A549 (cell line): ENCODE measurements at regions not wholly inside any gene's neighbourhood (a gene's known extent, or its start where the extent isn't known, plus 50 kb on each side); places are given as distances from the start of the nearest gene placed in this dataset.

ENCODE experiments used
- ATAC-seq, 2 experiments: fragments of 200-7000 bp in 1 of 2; fragments of >200 bp in 1 of 2; cut with Nextera tagmentation in 1 of 2; cut with Tn5 transposase in 1 of 2; 3 replicates each; pipeline versions ENCODE4 v1.8.0 to v1.9.1; 2018 to 2020; ENCODE audit warnings: mild to moderate bottlenecking in 1 of 2, moderate library complexity in 1 of 2
- CTCF ChIA-PET: fragments of 300-600 bp; sonication (Branson Sonifier 250); formaldehyde crosslinking; extraction: SDS; loops from one replicate; lab custom pipeline; 2021; ENCODE audit warnings: antibody characterized with exemption, inconsistent platforms; lab: Yijun Ruan, JAX
- POLR2A ChIA-PET: fragments of 350-600 bp; formaldehyde crosslinking; extraction: SDS; loops from one replicate; lab custom pipeline; 2021; ENCODE audit warnings: antibody characterized with exemption, inconsistent platforms; lab: Yijun Ruan, JAX
- DNase-seq, 2 experiments: peaks; one replicate each; pipeline versions ENCODE4 v3.0.0 to v3.0.0-alpha.2; 2011 to 2016; ENCODE audit warnings: low read depth in 1 of 2, low spot score in 1 of 2
- FAIRE-seq: peaks from 2 replicates; lab custom pipeline; 2011; peaks lifted over from hg19 to GRCh38; lab: Jason Lieb, UNC
- H3K27ac ChIP-seq, 2 experiments: fragments of >200 bp; sonication (Bioruptor Twin); formaldehyde crosslinking; 3 replicates each; pipeline ENCODE4 v1.5.1; 2016 to 2017
- H3K4me1 ChIP-seq: fragments of >200 bp; sonication (Bioruptor Twin); formaldehyde crosslinking; 3 replicates; pipeline ENCODE4 v1.6.1; 2016
- H3K4me2 ChIP-seq: fragments of >200 bp; sonication (Bioruptor Twin); formaldehyde crosslinking; 3 replicates; pipeline ENCODE4 v1.6.1; 2016
- H3K4me3 ChIP-seq: fragments of >200 bp; sonication (Bioruptor Twin); formaldehyde crosslinking; 3 replicates; pipeline ENCODE4 v1.5.1; 2016
- H3K9me3 ChIP-seq: fragments of >200 bp; sonication (Bioruptor Twin); formaldehyde crosslinking; 3 replicates; pipeline ENCODE4 v1.6.1; 2016
- CBX2 ChIP-seq: fragments of 200-600 bp; sonication (generic); IDR thresholded peaks from 2 replicates; pipeline ENCODE4 v1.6.1; 2016; ENCODE audit warnings: low read depth, mild to moderate bottlenecking, borderline replicate concordance
- CBX8 ChIP-seq: fragments of 200-600 bp; sonication (generic); IDR thresholded peaks from 2 replicates; pipeline ENCODE4 v1.6.1; 2016
- CEBPB ChIP-seq, 2 experiments: fragments of >200 bp in 1 of 2; sonication (Bioruptor Twin) in 1 of 2; formaldehyde crosslinking in 1 of 2; IDR thresholded peaks; 2 replicates each; pipeline ENCODE4 v1.6.1; 2012 to 2016
- EHF ChIP-seq: fragments of 250-450 bp; sonication (Bioruptor Pico); IDR thresholded peaks from 2 replicates; pipeline ENCODE4 v1.5.0; 2020; ENCODE audit warnings: mild to moderate bottlenecking
- ESRRA ChIP-seq: fragments of 150-350 bp; IDR thresholded peaks from 2 replicates; pipeline ENCODE4 v1.6.1; 2014; ENCODE audit warnings: mild to moderate bottlenecking, low read length, borderline replicate concordance
- FOSL2 ChIP-seq, 2 experiments: fragments of 450-650 bp in 1 of 2; fragments of >200 bp in 1 of 2; sonication (Bioruptor Twin) in 1 of 2; formaldehyde crosslinking; IDR thresholded peaks; 2 replicates each; pipeline versions ENCODE4 v1.5.0 to v1.6.1; 2016 to 2020; ENCODE audit warnings: mild to moderate bottlenecking in 1 of 2, moderate library complexity in 1 of 2
- HDAC2 ChIP-seq: fragments of 200-600 bp; sonication (generic); IDR thresholded peaks from 2 replicates; pipeline ENCODE4 v1.6.1; 2016
- HOXB13 ChIP-seq: fragments of 250-450 bp; sonication (Bioruptor Pico); IDR thresholded peaks from 2 replicates; pipeline ENCODE4 v1.5.0; 2020; ENCODE audit warnings: low read depth, mild to moderate bottlenecking, moderate library complexity
- KDM1A ChIP-seq: fragments of 200-600 bp; sonication (generic); IDR thresholded peaks from 2 replicates; pipeline ENCODE4 v1.6.1; 2016; ENCODE audit warnings: low read depth, mild to moderate bottlenecking
- PHF8 ChIP-seq: fragments of 200-600 bp; sonication (generic); IDR thresholded peaks from 2 replicates; pipeline ENCODE4 v1.6.1; 2016; ENCODE audit warnings: low read depth, mild to moderate bottlenecking, antibody characterized with exemption, moderate library complexity, borderline replicate concordance
- POLR2AphosphoS2 ChIP-seq: conservative IDR thresholded peaks from 2 replicates; pipeline ENCODE4 v1.6.1; 2012; ENCODE audit warnings: low read length, improper control_type of control experiment, inconsistent platforms
- RCOR1 ChIP-seq: fragments of 150-350 bp; IDR thresholded peaks from 2 replicates; pipeline ENCODE4 v1.6.1; 2014; ENCODE audit warnings: antibody characterized with exemption, low read length, low read depth
- RNF2 ChIP-seq: fragments of 200-600 bp; sonication (generic); IDR thresholded peaks from 2 replicates; pipeline ENCODE4 v1.6.1; 2016; ENCODE audit warnings: low read depth, mild to moderate bottlenecking, antibody characterized with exemption, moderate library complexity, borderline replicate concordance
- SMC3 ChIP-seq: fragments of >200 bp; sonication (Bioruptor Twin); formaldehyde crosslinking; IDR thresholded peaks from 3 replicates; pipeline ENCODE4 v1.6.1; 2018; ENCODE audit warnings: inconsistent platforms
- SREBF2 ChIP-seq: fragments of 450-650 bp; IDR thresholded peaks from 2 replicates; pipeline ENCODE4 v1.6.1; 2014; ENCODE audit warnings: mild to moderate bottlenecking, moderate library complexity
- ZNF302 ChIP-seq: fragments of 250-450 bp; sonication (Bioruptor Pico); IDR thresholded peaks from 2 replicates; pipeline ENCODE4 v1.9.0; 2021; ENCODE audit warnings: inconsistent platforms, mild to moderate bottlenecking, moderate library complexity
- ZSCAN20 ChIP-seq: fragments of 250-450 bp; sonication (Bioruptor Pico); IDR thresholded peaks from 2 replicates; pipeline ENCODE4 v1.8.0; 2022; ENCODE audit warnings: mild to moderate bottlenecking, moderate library complexity
- WGBS: methylation state at CpG from one replicate; pipeline ENCODE4 v1.1.6; 2017; ENCODE audit errors: missing lambda C conversion rate; 5-methylcytosine and 5-hydroxymethylcytosine counted together
- TF ChIP-seq, protein P1 (sequence below): fragments of 150-350 bp; IDR thresholded peaks from 2 replicates; pipeline ENCODE4 v1.6.1; 2014; ENCODE audit warnings: low read depth, mild to moderate bottlenecking, low read length
- TF ChIP-seq, protein P2 (sequence below): IDR thresholded peaks from 2 replicates; pipeline ENCODE4 v1.6.1; 2012
- TF ChIP-seq, protein P3 (sequence below): fragments of 250-450 bp; sonication (Bioruptor Pico); IDR thresholded peaks from 2 replicates; pipeline ENCODE4 v1.5.0; 2020; ENCODE audit warnings: low read depth, mild to moderate bottlenecking, moderate library complexity
- TF ChIP-seq, protein P4 (sequence below): fragments of 450-650 bp; IDR thresholded peaks from 2 replicates; pipeline ENCODE4 v1.6.1; 2014; ENCODE audit warnings: antibody characterized with exemption

DNA sequence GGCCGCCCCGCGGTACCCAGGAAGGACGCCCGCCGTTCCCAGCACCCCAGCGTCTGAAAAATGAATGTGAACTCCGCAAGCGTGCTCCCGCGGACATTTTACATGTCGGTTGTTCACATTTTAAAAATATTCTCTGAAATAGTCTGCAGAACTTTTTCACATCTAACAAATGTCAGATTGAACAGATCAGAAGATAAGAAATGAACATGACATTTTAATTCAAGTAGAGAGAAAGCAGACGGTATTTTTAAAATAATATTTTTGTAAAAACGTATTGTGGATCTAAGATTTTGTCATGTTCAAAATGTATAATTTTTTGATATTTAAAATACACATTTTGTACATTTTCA, 101.8 kb upstream of the DIO3 start:
- H3K9me3 ChIP-seq, result no peaks in the 10 kb centered on the region
- H3K4me2 ChIP-seq, result no peak overlapping the region
- TF ChIP-seq KDM1A, result no peak
- TF ChIP-seq, protein P1, sequence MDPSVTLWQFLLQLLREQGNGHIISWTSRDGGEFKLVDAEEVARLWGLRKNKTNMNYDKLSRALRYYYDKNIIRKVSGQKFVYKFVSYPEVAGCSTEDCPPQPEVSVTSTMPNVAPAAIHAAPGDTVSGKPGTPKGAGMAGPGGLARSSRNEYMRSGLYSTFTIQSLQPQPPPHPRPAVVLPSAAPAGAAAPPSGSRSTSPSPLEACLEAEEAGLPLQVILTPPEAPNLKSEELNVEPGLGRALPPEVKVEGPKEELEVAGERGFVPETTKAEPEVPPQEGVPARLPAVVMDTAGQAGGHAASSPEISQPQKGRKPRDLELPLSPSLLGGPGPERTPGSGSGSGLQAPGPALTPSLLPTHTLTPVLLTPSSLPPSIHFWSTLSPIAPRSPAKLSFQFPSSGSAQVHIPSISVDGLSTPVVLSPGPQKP, result no peak
- peaks cover 22% of the 10 kb centered on the region for H3K4me1 ChIP-seq
- POLR2A ChIA-PET, result no interaction called here
- CTCF ChIA-PET, result no interaction called here
- ATAC-seq (no peak), DNase-seq (no peak), FAIRE-seq (no peak)
- no peak overlapping the region for H3K4me3 ChIP-seq
- 95% methylated on average over 14 of the region's 14 CpGs for WGBS
- peak overlapping the region in 1 of 2 experiments; percentile 7; a peak in 1 of 6 replicates for H3K27ac ChIP-seq

DNA sequence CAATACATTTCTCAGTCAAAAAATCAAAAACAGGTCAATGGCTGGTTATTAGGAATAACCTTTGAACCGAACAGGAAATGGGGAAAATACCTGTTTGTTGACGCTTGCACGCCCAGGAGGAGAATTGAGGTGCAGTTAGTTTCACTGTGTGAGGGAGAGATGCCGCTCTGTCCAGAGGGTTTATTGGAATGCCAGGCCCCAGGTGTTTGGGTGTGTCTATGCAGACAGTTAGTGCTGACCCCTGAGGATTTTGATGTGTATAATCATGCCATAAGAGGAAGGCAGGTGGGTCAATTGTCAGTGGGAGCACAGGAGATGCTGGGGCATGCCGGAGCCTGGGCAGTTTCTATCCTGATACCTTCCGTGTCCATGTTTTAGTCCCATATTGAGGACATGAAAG, 100.8 kb upstream of the DIO3 start:
- no peak for FAIRE-seq
- no peak for DNase-seq
- no peak for ATAC-seq
- TF ChIP-seq HDAC2 (no peak), CBX2 (no peak), ZSCAN20 (CRISPR knock-in tag) (no peak), ESRRA (no peak), SREBF2 (no peak), ZNF302 (CRISPR knock-in tag) (no peak), FOSL2 (IDR thresholded peaks at IDR 0.05) (no peak), FOSL2 (CRISPR knock-in tag; IDR thresholded peaks at IDR 0.05) (no peak), CEBPB (IDR thresholded peaks at IDR 0.05) (no peak), PHF8 (no peak), HOXB13 (no peak), POLR2AphosphoS2 (no peak), RCOR1 (no peak), EHF (CRISPR knock-in tag) (no peak), CBX8 (no peak), RNF2 (no peak), SMC3 (no peak)
- TF ChIP-seq, protein P2, sequence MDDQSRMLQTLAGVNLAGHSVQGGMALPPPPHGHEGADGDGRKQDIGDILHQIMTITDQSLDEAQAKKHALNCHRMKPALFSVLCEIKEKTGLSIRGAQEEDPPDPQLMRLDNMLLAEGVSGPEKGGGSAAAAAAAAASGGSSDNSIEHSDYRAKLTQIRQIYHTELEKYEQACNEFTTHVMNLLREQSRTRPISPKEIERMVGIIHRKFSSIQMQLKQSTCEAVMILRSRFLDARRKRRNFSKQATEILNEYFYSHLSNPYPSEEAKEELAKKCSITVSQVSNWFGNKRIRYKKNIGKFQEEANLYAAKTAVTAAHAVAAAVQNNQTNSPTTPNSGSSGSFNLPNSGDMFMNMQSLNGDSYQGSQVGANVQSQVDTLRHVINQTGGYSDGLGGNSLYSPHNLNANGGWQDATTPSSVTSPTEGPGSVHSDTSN, result no peak
- TF ChIP-seq, protein P3, sequence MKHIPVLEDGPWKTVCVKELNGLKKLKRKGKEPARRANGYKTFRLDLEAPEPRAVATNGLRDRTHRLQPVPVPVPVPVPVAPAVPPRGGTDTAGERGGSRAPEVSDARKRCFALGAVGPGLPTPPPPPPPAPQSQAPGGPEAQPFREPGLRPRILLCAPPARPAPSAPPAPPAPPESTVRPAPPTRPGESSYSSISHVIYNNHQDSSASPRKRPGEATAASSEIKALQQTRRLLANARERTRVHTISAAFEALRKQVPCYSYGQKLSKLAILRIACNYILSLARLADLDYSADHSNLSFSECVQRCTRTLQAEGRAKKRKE (CRISPR knock-in tag), result no peak
- TF ChIP-seq, protein P4, sequence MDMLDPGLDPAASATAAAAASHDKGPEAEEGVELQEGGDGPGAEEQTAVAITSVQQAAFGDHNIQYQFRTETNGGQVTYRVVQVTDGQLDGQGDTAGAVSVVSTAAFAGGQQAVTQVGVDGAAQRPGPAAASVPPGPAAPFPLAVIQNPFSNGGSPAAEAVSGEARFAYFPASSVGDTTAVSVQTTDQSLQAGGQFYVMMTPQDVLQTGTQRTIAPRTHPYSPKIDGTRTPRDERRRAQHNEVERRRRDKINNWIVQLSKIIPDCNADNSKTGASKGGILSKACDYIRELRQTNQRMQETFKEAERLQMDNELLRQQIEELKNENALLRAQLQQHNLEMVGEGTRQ, result no peak
- Histone ChIP-seq H3K9me3 (no peaks in the 10 kb centered on the region), H3K4me3 (no peak overlapping the region), H3K4me2 (no peak overlapping the region), H3K27ac (0 out of 6 replicates have a peak overlapping the region, but pooled peaks of 1 of the 2 experiments have one; percentile 29), H3K4me1 (peaks cover 32% of the 10 kb centered on the region)
- CTCF ChIA-PET, result no interaction called here
- POLR2A ChIA-PET, result no interaction called here
- WGBS, result 90% methylated on average over 6 of the region's 6 CpGs
